Activated T-cell treated with anti-CD3 and anti-CD28 coated beads, Interleukin-2, amount 50 U/mL, for 4 hours (primary cell): ENCODE measurements at regions not wholly inside any gene's neighbourhood (a gene's known extent, or its start where the extent isn't known, plus 50 kb on each side); places are given as distances from the start of the nearest gene placed in this dataset.
"Not testable (repeated sequence)": the region's sequence is repeated elsewhere in the genome, so short reads cannot be mapped to it uniquely, and the experiment has no call there.

ENCODE experiments used
- ATAC-seq, 2 donors: fragments of 200-7000 bp; cut with Tn5 transposase; one replicate each; pipeline ENCODE4 v1.10.0; 2021
- DNase-seq: peaks from one replicate; pipeline ENCODE4 v3.0.0-alpha.2; 2020
- H3K27me3 Mint-ChIP-seq: one replicate; pipeline ENCODE4 v1.8.0; 2021; ENCODE audit warnings: low read depth, mixed read lengths
- H3K36me3 Mint-ChIP-seq: one replicate; pipeline ENCODE4 v1.8.0; 2022; ENCODE audit warnings: mixed read lengths; ENCODE audit not compliant: insufficient read depth
- H3K4me1 Mint-ChIP-seq: one replicate; pipeline ENCODE4 v1.8.0; 2021; ENCODE audit warnings: low read depth, mixed read lengths
- H3K4me3 Mint-ChIP-seq: one replicate; pipeline ENCODE4 v1.8.0; 2021; ENCODE audit warnings: mild to moderate bottlenecking, moderate library complexity, mixed read lengths
- H3K9me3 Mint-ChIP-seq: one replicate; pipeline ENCODE4 v1.8.0; 2021; ENCODE audit warnings: mixed read lengths

GRCh38 chr14:106506881-106507305 lies 980.5 kb downstream of the TMEM121 start:
- Mint-ChIP-seq H3K27me3 (no peaks in the 10 kb centered on the region), H3K4me1 (peaks cover 72% of the 10 kb centered on the region), H3K9me3 (no peaks in the 10 kb centered on the region), H3K36me3 (no peaks in the 10 kb centered on the region), H3K4me3 (peak overlapping the region; percentile 59)
- ATAC-seq (peak; percentile 73 to 81), DNase-seq (peak; percentile 30)

DNA sequence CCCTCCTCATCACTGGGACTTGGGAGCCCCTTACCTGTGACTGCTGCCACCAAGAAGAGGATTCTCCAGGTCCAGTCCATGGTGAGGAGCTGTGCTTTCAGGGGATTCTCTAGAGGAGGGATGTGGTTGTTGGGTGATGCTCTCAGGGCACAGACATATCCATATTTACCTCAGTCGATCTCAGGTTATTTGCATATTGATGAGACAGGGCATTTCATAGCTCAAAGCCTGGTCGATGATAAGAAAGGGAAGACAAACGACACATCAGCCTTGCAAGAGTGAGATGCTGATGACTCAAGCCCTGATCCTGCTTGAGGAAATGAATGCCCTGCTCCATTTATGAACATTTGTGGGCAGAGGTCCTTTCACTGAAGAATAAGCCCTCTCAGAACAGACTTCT lies 981.0 kb downstream of the TMEM121 start:
- Mint-ChIP-seq H3K4me3 (peak overlapping the region; percentile 59), H3K9me3 (no peaks in the 10 kb centered on the region), H3K27me3 (no peaks in the 10 kb centered on the region), H3K4me1 (peaks cover 74% of the 10 kb centered on the region), H3K36me3 (no peaks in the 10 kb centered on the region)
- DNase-seq (no peak), ATAC-seq (peak; percentile 57 to 69)

DNA sequence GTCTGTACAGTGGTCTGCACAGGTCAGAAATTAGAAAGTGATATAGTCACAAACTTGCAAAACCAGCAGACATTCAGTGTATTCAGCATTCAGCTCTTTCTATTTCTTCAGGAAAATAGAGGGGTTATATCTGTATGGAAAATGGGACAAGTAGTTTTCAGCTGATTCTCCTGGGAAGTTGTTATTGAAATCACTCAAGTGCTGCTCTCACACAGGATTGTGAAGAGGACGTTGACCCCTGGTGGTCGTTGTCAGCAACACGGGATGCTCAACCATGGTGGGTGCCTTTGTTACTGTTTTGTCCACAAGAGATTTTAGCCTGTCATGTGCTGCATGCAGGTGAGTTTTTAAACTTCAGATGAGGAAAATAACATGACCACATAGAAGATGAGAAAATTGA lies 981.8 kb downstream of the TMEM121 start:
- Mint-ChIP-seq H3K9me3 (no peaks in the 10 kb centered on the region), H3K27me3 (no peaks in the 10 kb centered on the region), H3K4me1 (peaks cover 81% of the 10 kb centered on the region), H3K36me3 (no peaks in the 10 kb centered on the region), H3K4me3 (no peak overlapping the region)
- DNase-seq (no peak), ATAC-seq (no peak)

- Mint-ChIP-seq H3K9me3 (no peaks in the 10 kb centered on the region), H3K36me3 (no peaks in the 10 kb centered on the region), H3K27me3 (no peaks in the 10 kb centered on the region), H3K4me1 (peaks cover 85% of the 10 kb centered on the region), H3K4me3 (peak overlapping the region; percentile 29)
- no peak for ATAC-seq
- no peak for DNase-seq
Observed at GRCh38 chr14:106509176-106509575, 982.8 kb downstream of the TMEM121 start.

- Mint-ChIP-seq H3K4me3 (no peak overlapping the region), H3K27me3 (no peaks in the 10 kb centered on the region), H3K9me3 (no peaks in the 10 kb centered on the region), H3K36me3 (no peaks in the 10 kb centered on the region), H3K4me1 (peaks cover 85% of the 10 kb centered on the region)
- no peak for DNase-seq
- ATAC-seq: no peak
Observed at GRCh38 chr14:106509807-106510206, 983.4 kb downstream of the TMEM121 start.

- H3K36me3 Mint-ChIP-seq: no peaks in the 10 kb centered on the region
- peaks cover 75% of the 10 kb centered on the region for H3K4me1 Mint-ChIP-seq
- peak; percentile 53 to 63 for ATAC-seq
- H3K4me3 Mint-ChIP-seq: peak overlapping the region; percentile 63
- H3K9me3 Mint-ChIP-seq: no peaks in the 10 kb centered on the region
- peak; percentile 34 for DNase-seq
- H3K27me3 Mint-ChIP-seq: no peaks in the 10 kb centered on the region
Observed at GRCh38 chr14:106511006-106511799, 984.8 kb downstream of the TMEM121 start.

GRCh38 chr14:106511800-106512198 lies 985.4 kb downstream of the TMEM121 start:
- no peak for DNase-seq
- Mint-ChIP-seq H3K36me3 (no peaks in the 10 kb centered on the region), H3K4me3 (no peak overlapping the region), H3K9me3 (no peaks in the 10 kb centered on the region), H3K27me3 (no peaks in the 10 kb centered on the region), H3K4me1 (peaks cover 69% of the 10 kb centered on the region)
- no peak for ATAC-seq

DNA sequence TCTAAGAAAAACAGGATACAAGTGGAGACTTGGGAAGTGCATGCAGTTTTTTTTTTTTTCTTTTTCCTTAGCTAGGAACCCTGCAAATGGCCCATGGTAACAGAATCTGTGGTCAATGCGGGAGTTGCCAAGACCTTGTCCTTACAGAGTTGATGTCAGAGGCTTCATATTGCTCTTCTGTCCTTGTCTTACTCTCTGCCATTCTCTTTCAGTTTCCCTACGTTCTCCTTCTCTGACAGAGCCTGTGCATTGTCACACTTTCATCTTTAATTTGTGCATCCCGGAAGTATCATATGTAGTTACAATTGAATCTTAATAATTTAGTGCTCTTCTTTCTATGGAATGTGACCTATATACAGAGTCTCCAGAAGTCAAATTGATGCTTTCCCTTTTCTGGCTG lies 986.9 kb downstream of the TMEM121 start:
- Mint-ChIP-seq H3K4me1 (peaks cover 64% of the 10 kb centered on the region), H3K27me3 (no peaks in the 10 kb centered on the region), H3K4me3 (no peak overlapping the region), H3K36me3 (no peaks in the 10 kb centered on the region), H3K9me3 (no peaks in the 10 kb centered on the region)
- DNase-seq (no peak), ATAC-seq (no peak)

DNA sequence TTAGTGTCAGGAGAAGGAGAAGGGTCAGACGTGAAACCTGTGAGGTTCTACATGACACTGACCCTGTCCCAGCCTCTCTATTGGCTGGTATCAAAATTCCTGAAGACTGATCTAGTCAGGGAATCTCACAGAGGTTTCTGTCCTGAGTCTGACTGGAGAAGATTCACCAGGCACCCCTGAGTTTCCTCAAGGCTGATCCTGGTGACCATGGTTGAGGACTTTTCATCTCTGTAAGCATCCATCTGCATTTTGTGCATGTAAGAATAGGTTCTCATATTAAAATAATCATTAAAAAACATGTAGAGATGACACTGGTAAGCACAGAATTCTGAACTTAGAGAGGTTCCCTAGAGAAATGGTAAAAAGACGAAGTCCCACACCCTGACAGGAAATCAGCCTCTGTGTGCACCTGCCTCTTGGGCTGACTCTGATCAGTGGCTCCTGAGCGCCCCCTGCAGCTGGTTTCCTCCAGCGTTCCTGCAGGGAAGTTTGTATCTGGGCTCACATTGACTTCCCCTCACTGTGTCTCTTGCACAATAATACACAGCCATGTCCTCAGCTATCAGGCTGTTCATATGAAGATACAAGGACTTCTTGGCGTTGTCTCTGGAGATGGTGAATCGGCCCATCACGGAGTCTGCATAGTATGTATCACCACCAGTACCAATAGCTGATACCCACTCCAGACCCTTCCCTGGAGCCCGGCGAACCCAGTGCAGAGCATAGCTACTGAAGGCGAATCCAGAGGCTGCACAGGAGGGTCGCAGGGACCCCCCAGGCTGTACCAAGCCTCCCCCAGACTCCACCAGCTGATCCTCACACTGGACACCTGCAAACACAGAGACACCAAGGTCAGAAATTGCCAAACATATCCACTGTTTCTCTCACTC lies 991.9 kb downstream of the TMEM121 start:
- Mint-ChIP-seq H3K27me3 (peaks cover 20% of the 10 kb centered on the region), H3K4me3 (no peak overlapping the region), H3K4me1 (peaks cover 17% of the 10 kb centered on the region), H3K36me3 (no peaks in the 10 kb centered on the region), H3K9me3 (no peaks in the 10 kb centered on the region)
- DNase-seq (peak; percentile 84), ATAC-seq (peak; percentile 57 to 69)

GRCh38 chr14:106522118-106522517 lies 995.7 kb downstream of the TMEM121 start:
- DNase-seq, H3K36me3 Mint-ChIP-seq, H3K9me3 Mint-ChIP-seq, H3K4me3 Mint-ChIP-seq, ATAC-seq: not testable (repeated sequence)
- Mint-ChIP-seq H3K27me3 (peaks cover 30% of the 10 kb centered on the region), H3K4me1 (peaks cover 12% of the 10 kb centered on the region)

DNA sequence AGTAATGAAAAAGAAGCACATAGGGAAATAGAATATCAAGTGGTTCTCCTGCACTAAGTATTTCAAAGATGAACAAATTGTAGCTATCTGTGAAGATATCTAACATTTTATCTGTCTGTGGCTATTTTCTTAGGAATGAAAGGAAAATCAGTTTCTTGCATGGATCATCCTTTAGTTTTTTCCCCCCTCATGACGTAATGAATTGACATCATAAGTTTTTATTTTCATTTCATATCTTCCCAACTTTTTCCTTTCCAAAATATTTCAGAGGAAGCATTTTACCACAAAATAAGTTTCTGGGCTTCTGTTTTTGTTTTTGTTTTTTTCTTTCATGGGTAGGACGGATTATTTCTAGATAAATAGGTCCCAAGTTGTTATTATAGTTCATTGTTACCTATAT lies 996.6 kb downstream of the TMEM121 start:
- DNase-seq (no peak), ATAC-seq (no peak)
- Mint-ChIP-seq H3K4me3 (no peak overlapping the region), H3K9me3 (no peaks in the 10 kb centered on the region), H3K36me3 (no peaks in the 10 kb centered on the region), H3K27me3 (peaks cover 30% of the 10 kb centered on the region), H3K4me1 (peaks cover 5% of the 10 kb centered on the region)

- Mint-ChIP-seq H3K4me3 (no peak overlapping the region), H3K36me3 (no peaks in the 10 kb centered on the region), H3K9me3 (no peaks in the 10 kb centered on the region), H3K27me3 (peaks cover 10% of the 10 kb centered on the region), H3K4me1 (no peaks in the 10 kb centered on the region)
- ATAC-seq (no peak), DNase-seq (no peak)
Observed at GRCh38 chr14:106528717-106529116, 1002.3 kb downstream of the TMEM121 start.

- H3K9me3 Mint-ChIP-seq: no peaks in the 10 kb centered on the region
- H3K27me3 Mint-ChIP-seq: peaks cover 9% of the 10 kb centered on the region
- H3K36me3 Mint-ChIP-seq: no peaks in the 10 kb centered on the region
- H3K4me1 Mint-ChIP-seq: no peaks in the 10 kb centered on the region
- no peak overlapping the region for H3K4me3 Mint-ChIP-seq
- no peak for ATAC-seq
- no peak for DNase-seq
Observed at GRCh38 chr14:106530031-106530422, 1003.6 kb downstream of the TMEM121 start.

DNA sequence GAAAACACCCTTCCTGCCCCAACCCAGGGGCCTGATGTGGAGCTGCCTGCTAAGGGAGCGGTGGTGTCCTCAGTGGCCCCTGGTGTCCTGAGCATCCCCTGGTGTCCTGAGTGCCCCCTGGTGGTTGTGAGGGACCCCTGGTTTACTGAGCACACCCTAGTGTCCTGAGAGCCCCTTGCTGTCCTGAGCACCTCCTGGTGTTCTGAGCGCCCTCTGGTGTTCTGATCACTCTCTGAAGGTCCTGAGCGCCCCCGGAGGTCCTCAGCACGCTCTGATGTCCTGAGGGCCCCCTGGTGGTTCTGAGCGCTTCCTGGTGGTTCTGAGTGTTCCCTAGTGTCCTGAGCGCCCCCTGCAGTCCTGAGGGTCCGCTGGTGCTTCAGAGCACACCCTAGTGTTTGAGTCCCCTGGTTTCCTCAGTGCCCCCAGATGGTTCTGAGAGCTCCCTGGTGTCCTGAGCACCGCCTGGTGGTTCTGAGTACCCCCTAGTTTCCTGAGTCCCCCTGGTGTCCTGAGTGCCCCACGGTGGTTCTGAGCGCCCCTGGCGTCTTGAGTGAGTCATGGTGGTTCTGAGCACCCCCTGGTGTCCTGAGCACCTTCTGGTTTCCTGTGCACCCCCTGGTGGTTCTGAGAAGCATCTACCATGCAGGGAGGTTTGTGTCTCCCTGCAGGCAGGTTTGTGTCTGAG lies 1004.2 kb downstream of the TMEM121 start:
- peaks cover 10% of the 10 kb centered on the region for H3K27me3 Mint-ChIP-seq
- ATAC-seq (peak; percentile 88 to 91), DNase-seq (peak; percentile 31)
- H3K4me3 Mint-ChIP-seq: no peak overlapping the region
- H3K36me3 Mint-ChIP-seq: no peaks in the 10 kb centered on the region
- H3K9me3 Mint-ChIP-seq: no peaks in the 10 kb centered on the region
- no peaks in the 10 kb centered on the region for H3K4me1 Mint-ChIP-seq
